HFFc6 (cell line): ENCODE measurements at regions not wholly inside any gene's neighbourhood (a gene's known extent, or its start where the extent isn't known, plus 50 kb on each side); places are given as distances from the start of the nearest gene placed in this dataset.

Source experiments
- DNase-seq: peaks from one replicate; pipeline ENCODE4 v3.0.0-alpha.2; 2018
- H3K27ac Mint-ChIP-seq: 2 replicates; pipeline ENCODE4 v1.8.0; 2020; ENCODE audit warnings: mild to moderate bottlenecking, mixed read lengths
- H3K27me3 Mint-ChIP-seq: 2 replicates; pipeline ENCODE4 v1.8.0; 2021; ENCODE audit warnings: mild to moderate bottlenecking, moderate library complexity, mixed read lengths; ENCODE audit not compliant: insufficient read depth
- H3K36me3 Mint-ChIP-seq: 2 replicates; pipeline ENCODE4 v1.8.0; 2021; ENCODE audit warnings: low read depth, mixed read lengths
- H3K4me1 Mint-ChIP-seq: 2 replicates; pipeline ENCODE4 v1.8.0; 2020; ENCODE audit warnings: low read depth, mixed read lengths
- H3K4me3 Mint-ChIP-seq: 2 replicates; pipeline ENCODE4 v1.8.0; 2020; ENCODE audit warnings: mild to moderate bottlenecking, moderate library complexity, mixed read lengths
- H3K9me3 Mint-ChIP-seq: 2 replicates; pipeline ENCODE4 v1.8.0; 2020; ENCODE audit warnings: mild to moderate bottlenecking, mixed read lengths
- CTCF ChIP-seq: fragments of 200-600 bp; sonication (generic); IDR thresholded peaks from 2 replicates; pipeline ENCODE4 v1.5.0; 2021; ENCODE audit warnings: antibody characterized with exemption, mild to moderate bottlenecking

- H3K4me3 Mint-ChIP-seq, result no peak overlapping the region
- H3K4me1 Mint-ChIP-seq, result no peaks in the 10 kb centered on the region
- no peak for DNase-seq
- no peak overlapping the region for H3K27ac Mint-ChIP-seq
- no peaks in the 10 kb centered on the region for H3K36me3 Mint-ChIP-seq
- no peak for TF ChIP-seq CTCF
- peaks cover 3% of the 10 kb centered on the region; the same call in 1 of the 2 replicates for H3K27me3 Mint-ChIP-seq
- no peaks in the 10 kb centered on the region for H3K9me3 Mint-ChIP-seq
Observed at GRCh38 chr2:84323890-84324289, 135.2 kb downstream of the SUCLG1 start.

GRCh38 chr2:84320940-84321339 is 138.1 kb downstream of the SUCLG1 start:
- Mint-ChIP-seq H3K27me3 (peaks cover 7% of the 10 kb centered on the region; the same call in 1 of the 2 replicates), H3K4me1 (no peaks in the 10 kb centered on the region), H3K9me3 (no peaks in the 10 kb centered on the region), H3K27ac (no peak overlapping the region), H3K36me3 (no peaks in the 10 kb centered on the region), H3K4me3 (no peak overlapping the region)
- TF ChIP-seq CTCF, result no peak
- no peak for DNase-seq

- Mint-ChIP-seq H3K27ac (no peak overlapping the region), H3K9me3 (no peaks in the 10 kb centered on the region), H3K4me1 (no peaks in the 10 kb centered on the region), H3K4me3 (no peak overlapping the region), H3K27me3 (peaks cover 7% of the 10 kb centered on the region), H3K36me3 (no peaks in the 10 kb centered on the region)
- DNase-seq, result no peak
- no peak for TF ChIP-seq CTCF
Observed at GRCh38 chr2:84319581-84319980, 139.5 kb downstream of the SUCLG1 start.

GRCh38 chr2:84317135-84317534 is 141.9 kb downstream of the SUCLG1 start:
- TF ChIP-seq CTCF, result no peak
- DNase-seq, result no peak
- Mint-ChIP-seq H3K4me3 (no peak overlapping the region), H3K36me3 (no peaks in the 10 kb centered on the region), H3K27me3 (peaks cover 7% of the 10 kb centered on the region), H3K4me1 (no peaks in the 10 kb centered on the region), H3K27ac (no peak overlapping the region), H3K9me3 (no peaks in the 10 kb centered on the region)

- no peak overlapping the region for H3K4me3 Mint-ChIP-seq
- no peak overlapping the region for H3K27ac Mint-ChIP-seq
- TF ChIP-seq CTCF, result peak; percentile 94
- H3K36me3 Mint-ChIP-seq, result no peaks in the 10 kb centered on the region
- peak; percentile 71 for DNase-seq
- no peaks in the 10 kb centered on the region for H3K4me1 Mint-ChIP-seq
- peaks cover 7% of the 10 kb centered on the region for H3K27me3 Mint-ChIP-seq
- H3K9me3 Mint-ChIP-seq, result no peaks in the 10 kb centered on the region
Observed at GRCh38 chr2:84314901-84315330, 144.2 kb downstream of the SUCLG1 start.

- H3K4me1 Mint-ChIP-seq, result no peaks in the 10 kb centered on the region
- TF ChIP-seq CTCF, result no peak
- H3K27me3 Mint-ChIP-seq, result peaks cover 7% of the 10 kb centered on the region; the same call in 1 of the 2 replicates
- no peak for DNase-seq
- H3K4me3 Mint-ChIP-seq, result no peak overlapping the region
- no peaks in the 10 kb centered on the region for H3K9me3 Mint-ChIP-seq
- H3K36me3 Mint-ChIP-seq, result no peaks in the 10 kb centered on the region
- H3K27ac Mint-ChIP-seq, result no peak overlapping the region
Observed at GRCh38 chr2:84314250-84314649, 144.8 kb downstream of the SUCLG1 start.
